ENCODE measurements at regions not wholly inside any gene's neighbourhood (a gene's known extent, or its start where the extent isn't known, plus 50 kb on each side); places are given as distances from the start of the nearest gene placed in this dataset.

DNA sequence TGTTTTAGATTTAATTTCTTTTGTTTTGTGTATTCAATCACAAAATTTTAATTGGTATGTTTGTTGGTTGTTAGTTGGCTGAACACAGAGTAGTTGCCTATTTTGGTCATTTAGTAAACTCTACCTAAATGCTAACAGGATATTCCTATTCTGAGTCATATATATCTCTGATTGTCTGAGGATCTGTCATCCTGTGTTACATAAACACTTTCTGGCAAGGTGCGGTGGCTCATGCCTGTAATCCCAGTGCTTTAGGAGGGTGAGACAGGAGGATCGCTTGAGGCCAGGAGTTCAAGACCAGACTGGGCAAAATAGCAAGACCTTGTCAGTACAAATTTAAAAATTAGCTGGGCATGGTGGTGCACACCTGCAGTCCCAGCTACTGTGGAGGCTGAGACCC, 178.6 kb downstream of the PLCE1 start:
- peak; percentile 34 for DNase-seq (ENCODE audit: low read depth)
- no peak overlapping the region for H3K4me3 ChIP-seq (ENCODE audit: control insufficient read depth, low read depth, low read length)
- TF ChIP-seq, protein P1, sequence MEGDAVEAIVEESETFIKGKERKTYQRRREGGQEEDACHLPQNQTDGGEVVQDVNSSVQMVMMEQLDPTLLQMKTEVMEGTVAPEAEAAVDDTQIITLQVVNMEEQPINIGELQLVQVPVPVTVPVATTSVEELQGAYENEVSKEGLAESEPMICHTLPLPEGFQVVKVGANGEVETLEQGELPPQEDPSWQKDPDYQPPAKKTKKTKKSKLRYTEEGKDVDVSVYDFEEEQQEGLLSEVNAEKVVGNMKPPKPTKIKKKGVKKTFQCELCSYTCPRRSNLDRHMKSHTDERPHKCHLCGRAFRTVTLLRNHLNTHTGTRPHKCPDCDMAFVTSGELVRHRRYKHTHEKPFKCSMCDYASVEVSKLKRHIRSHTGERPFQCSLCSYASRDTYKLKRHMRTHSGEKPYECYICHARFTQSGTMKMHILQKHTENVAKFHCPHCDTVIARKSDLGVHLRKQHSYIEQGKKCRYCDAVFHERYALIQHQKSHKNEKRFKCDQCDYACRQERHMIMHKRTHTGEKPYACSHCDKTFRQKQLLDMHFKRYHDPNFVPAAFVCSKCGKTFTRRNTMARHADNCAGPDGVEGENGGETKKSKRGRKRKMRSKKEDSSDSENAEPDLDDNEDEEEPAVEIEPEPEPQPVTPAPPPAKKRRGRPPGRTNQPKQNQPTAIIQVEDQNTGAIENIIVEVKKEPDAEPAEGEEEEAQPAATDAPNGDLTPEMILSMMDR (conservative IDR thresholded peaks at IDR 0.05; ENCODE audit: control insufficient read depth, insufficient read depth, low read depth, low read length): no peak

DNA sequence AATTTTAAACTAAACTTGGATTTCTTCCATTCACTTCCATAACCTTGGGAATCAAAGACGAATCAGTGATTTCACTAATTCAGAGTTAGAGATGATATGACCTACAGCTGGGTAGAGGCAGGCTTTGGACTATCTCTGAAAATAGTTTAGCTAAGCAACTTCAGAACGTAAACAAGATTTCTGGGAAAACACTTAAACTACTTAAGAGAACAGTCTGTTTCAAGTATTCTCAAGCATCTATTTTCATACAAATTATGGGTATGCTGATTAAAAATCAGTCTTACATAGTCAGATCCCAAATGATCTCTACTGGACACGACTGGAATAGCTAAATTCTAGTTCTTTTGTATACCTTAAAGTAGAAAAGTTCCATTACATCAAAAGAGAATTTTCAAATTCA, 179.9 kb downstream of the PLCE1 start:
- DNase-seq (ENCODE audit: low read depth): no peak
- no peak overlapping the region for H3K4me3 ChIP-seq (ENCODE audit: control insufficient read depth, low read depth, low read length)
- TF ChIP-seq, protein P1 (conservative IDR thresholded peaks at IDR 0.05; ENCODE audit: control insufficient read depth, insufficient read depth, low read depth, low read length): no peak

DNA sequence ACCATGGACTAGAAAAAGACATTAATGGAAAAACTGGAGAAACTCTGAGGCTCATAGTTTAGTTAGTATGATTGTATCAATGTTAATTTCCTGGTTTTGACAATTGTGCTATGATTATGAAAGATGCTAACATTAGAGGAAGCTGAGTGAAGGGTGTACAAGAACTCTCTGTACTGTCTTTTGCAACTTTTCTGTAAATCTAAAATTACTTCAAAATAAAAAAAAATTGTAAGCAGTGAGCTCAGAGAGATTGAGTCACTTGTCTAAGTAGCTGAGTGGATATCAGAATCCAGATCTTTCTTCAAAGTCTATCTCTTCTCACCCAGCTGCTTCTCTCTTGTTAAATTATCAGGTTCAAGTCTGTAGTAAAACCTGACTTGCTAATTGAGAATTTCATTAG, 181.1 kb downstream of the PLCE1 start:
- H3K4me3 ChIP-seq (ENCODE audit: control insufficient read depth, low read depth, low read length): no peak overlapping the region
- TF ChIP-seq, protein P1 (conservative IDR thresholded peaks at IDR 0.05; ENCODE audit: control insufficient read depth, insufficient read depth, low read depth, low read length): no peak

DNA sequence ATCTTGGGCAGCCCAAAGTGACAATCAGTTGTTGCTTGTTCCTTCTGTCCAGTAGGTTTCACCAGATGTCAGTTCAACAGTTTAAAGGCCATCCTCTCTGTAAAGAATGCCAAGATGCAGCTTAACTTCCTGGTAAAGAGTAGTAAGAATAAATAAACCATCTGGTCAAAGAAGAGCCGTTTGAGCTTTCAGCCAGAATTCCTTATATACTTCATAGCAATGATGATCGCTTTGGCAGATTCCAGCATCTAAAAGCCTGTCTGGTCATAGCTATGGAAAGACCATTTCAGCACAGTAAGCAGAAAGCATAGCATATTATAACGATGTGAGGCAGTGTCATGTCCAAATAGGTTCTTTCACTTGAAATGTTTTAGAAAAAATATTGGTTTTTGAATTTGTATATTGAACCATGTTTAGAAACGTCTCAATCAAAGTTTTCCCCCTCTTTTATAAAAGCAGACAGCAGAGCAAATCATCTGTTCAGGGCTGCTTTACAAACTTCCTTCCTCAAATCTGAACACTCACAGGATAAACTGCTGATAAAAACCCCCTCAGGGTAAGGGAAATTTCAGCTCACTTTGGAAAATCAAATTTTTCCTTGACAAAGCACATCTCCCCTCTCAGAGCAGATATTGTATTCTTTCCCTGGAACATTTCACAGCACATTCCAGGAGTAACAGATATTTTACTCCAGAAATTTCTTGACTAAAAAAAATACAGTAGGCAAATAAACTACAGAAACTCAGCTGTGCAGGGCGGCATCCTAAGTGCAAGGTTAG, 184.1 kb downstream of the NOC3L start:
- H3K4me3 ChIP-seq (ENCODE audit: control insufficient read depth, low read depth, low read length): no peak overlapping the region
- DNase-seq (ENCODE audit: low read depth): no peak
- TF ChIP-seq, protein P1 (conservative IDR thresholded peaks at IDR 0.05; ENCODE audit: control insufficient read depth, insufficient read depth, low read depth, low read length): no peak

More for the DNA sequence above, 181.1 kb downstream of the PLCE1 start:
- DNase-seq (ENCODE audit: low read depth): peak; percentile 23

DNA sequence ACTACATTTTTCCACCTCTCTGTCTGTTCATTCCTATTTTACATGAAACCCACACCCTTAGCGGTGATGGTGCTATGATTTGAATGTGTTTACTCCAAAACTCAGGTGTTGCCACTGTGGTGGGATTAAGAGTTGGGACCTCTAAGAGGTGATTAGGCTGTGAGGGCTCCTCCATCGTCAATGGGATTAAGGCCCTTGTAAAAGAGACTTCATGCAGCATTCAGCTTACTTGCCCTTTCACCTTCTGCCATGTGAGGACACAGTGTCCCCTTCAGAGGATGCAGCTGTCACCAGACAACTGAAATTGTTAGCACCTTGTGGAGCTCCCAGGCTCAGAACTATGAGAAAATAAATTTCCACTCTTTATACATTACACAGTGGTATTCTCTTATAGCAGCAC, 182.2 kb downstream of the NOC3L start:
- no peak for DNase-seq (ENCODE audit: low read depth)
- TF ChIP-seq, protein P1 (conservative IDR thresholded peaks at IDR 0.05; ENCODE audit: control insufficient read depth, insufficient read depth, low read depth, low read length): no peak
- H3K4me3 ChIP-seq (ENCODE audit: control insufficient read depth, low read depth, low read length): no peak overlapping the region

DNA sequence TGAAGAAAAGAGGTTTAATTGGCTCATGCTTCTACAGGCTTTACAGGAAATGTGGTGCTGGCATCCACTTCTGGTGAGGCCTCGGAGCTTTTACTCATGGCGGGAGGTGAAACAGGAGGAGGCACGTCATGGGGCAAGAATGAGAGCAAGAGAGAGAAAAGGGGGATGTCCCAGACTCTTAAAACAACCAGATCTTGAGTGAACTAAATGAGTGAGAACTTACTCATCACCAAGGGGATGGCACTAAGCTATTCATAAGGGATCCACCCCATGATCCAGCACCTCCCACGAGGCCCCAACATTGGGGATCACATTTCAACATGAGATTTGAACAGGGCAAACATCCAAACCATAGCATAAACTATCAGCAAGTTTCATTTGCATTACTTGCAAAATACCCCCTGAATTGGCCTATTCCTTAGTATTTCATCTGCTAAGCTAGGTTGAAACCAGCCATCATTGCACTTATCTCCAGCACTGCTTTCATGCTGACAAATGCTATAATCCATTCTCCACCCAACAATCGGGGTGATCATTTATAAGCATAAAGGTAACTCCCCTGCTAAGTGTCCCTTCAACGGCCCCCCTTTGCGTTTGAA, 179.0 kb downstream of the NOC3L start:
- peak; percentile 98 for DNase-seq (ENCODE audit: low read depth)
- TF ChIP-seq, protein P1 (conservative IDR thresholded peaks at IDR 0.05; ENCODE audit: control insufficient read depth, insufficient read depth, low read depth, low read length): no peak
- no peak overlapping the region for H3K4me3 ChIP-seq (ENCODE audit: control insufficient read depth, low read depth, low read length)
